BLaER1 (cell line): ENCODE measurements at regions not wholly inside any gene's neighbourhood (a gene's known extent, or its start where the extent isn't known, plus 50 kb on each side); places are given as distances from the start of the nearest gene placed in this dataset.
A peak's percentile ranks its signal among the peaks of the same experiment; 100 is the strongest.

ENCODE experiments used
- H3K27ac ChIP-seq: shearing (Covaris generic); formaldehyde crosslinking; 2 replicates; pipeline ENCODE4 v1.8.1; 2022
- H3K27me3 ChIP-seq: shearing (Covaris generic); formaldehyde crosslinking; 2 replicates; pipeline ENCODE4 v1.8.1; 2022
- H3K36me3 ChIP-seq: shearing (Covaris generic); formaldehyde crosslinking; 2 replicates; pipeline ENCODE4 v1.8.1; 2022
- H3K4me1 ChIP-seq: shearing (Covaris generic); formaldehyde crosslinking; 2 replicates; pipeline ENCODE4 v1.8.1; 2022
- H3K4me2 ChIP-seq: shearing (Covaris generic); formaldehyde crosslinking; 2 replicates; pipeline ENCODE4 v1.8.1; 2022
- H3K4me3 ChIP-seq: shearing (Covaris generic); formaldehyde crosslinking; 2 replicates; pipeline ENCODE4 v1.8.1; 2022
- H3K9ac ChIP-seq: shearing (Covaris generic); formaldehyde crosslinking; 2 replicates; pipeline ENCODE4 v1.8.1; 2022
- H3K9me3 ChIP-seq: shearing (Covaris generic); formaldehyde crosslinking; 2 replicates; pipeline ENCODE4 v1.8.1; 2022
- H4K20me1 ChIP-seq: shearing (Covaris generic); formaldehyde crosslinking; 2 replicates; pipeline ENCODE4 v1.8.1; 2022
- Cebpa-rat ChIP-seq: shearing (Covaris generic); IDR thresholded peaks from 2 replicates; pipeline ENCODE4 v1.8.1; 2022

- no peak for TF ChIP-seq Cebpa-rat
- H3K27ac ChIP-seq = no peak overlapping the region
- no peaks in the 10 kb centered on the region for H3K27me3 ChIP-seq
- no peaks in the 10 kb centered on the region for H4K20me1 ChIP-seq
- H3K9me3 ChIP-seq = no peaks in the 10 kb centered on the region
- no peak overlapping the region for H3K9ac ChIP-seq
- H3K4me1 ChIP-seq = peaks cover 31% of the 10 kb centered on the region
- H3K4me2 ChIP-seq = no peak overlapping the region
- no peak overlapping the region for H3K4me3 ChIP-seq
- no peaks in the 10 kb centered on the region for H3K36me3 ChIP-seq
Observed at GRCh38 chr18:45439851-45440645, 175.2 kb upstream of the SLC14A2 start.

GRCh38 chr18:45441110-45441847, 174.0 kb upstream of the SLC14A2 start:
- Histone ChIP-seq H3K27me3 (no peaks in the 10 kb centered on the region), H3K9me3 (no peaks in the 10 kb centered on the region), H3K9ac (no peak overlapping the region), H3K27ac (no peak overlapping the region), H4K20me1 (no peaks in the 10 kb centered on the region), H3K36me3 (no peaks in the 10 kb centered on the region), H3K4me2 (no peak overlapping the region), H3K4me1 (peaks cover 19% of the 10 kb centered on the region), H3K4me3 (no peak overlapping the region)
- TF ChIP-seq Cebpa-rat = no peak

- no peak for TF ChIP-seq Cebpa-rat
- H3K36me3 ChIP-seq = no peaks in the 10 kb centered on the region
- no peak overlapping the region for H3K4me3 ChIP-seq
- no peak overlapping the region for H3K9ac ChIP-seq
- peaks cover 7% of the 10 kb centered on the region; the same call in 1 of the 2 replicates for H3K4me1 ChIP-seq
- H3K9me3 ChIP-seq = no peaks in the 10 kb centered on the region
- no peaks in the 10 kb centered on the region for H4K20me1 ChIP-seq
- H3K4me2 ChIP-seq = no peak overlapping the region
- no peak overlapping the region for H3K27ac ChIP-seq
- H3K27me3 ChIP-seq = no peaks in the 10 kb centered on the region
Observed at GRCh38 chr18:45444040-45444439, 171.2 kb upstream of the SLC14A2 start.

GRCh38 chr18:45447355-45448265, 167.7 kb upstream of the SLC14A2 start:
- Histone ChIP-seq H3K9me3 (no peaks in the 10 kb centered on the region), H3K9ac (no peak overlapping the region), H3K27me3 (no peaks in the 10 kb centered on the region), H3K4me1 (peaks cover 13% of the 10 kb centered on the region), H3K27ac (no peak overlapping the region), H4K20me1 (no peaks in the 10 kb centered on the region), H3K36me3 (no peaks in the 10 kb centered on the region), H3K4me3 (no peak overlapping the region), H3K4me2 (peak overlapping the region; percentile 33)
- no peak for TF ChIP-seq Cebpa-rat

GRCh38 chr18:45448871-45449270, 166.4 kb upstream of the SLC14A2 start:
- Histone ChIP-seq H3K36me3 (no peaks in the 10 kb centered on the region), H3K27ac (no peak overlapping the region), H3K4me3 (no peak overlapping the region), H3K27me3 (no peaks in the 10 kb centered on the region), H3K4me1 (peaks cover 13% of the 10 kb centered on the region), H3K4me2 (no peak overlapping the region), H3K9ac (no peak overlapping the region), H3K9me3 (no peaks in the 10 kb centered on the region), H4K20me1 (no peaks in the 10 kb centered on the region)
- TF ChIP-seq Cebpa-rat = no peak

GRCh38 chr18:45449418-45450227, 165.7 kb upstream of the SLC14A2 start:
- H3K27me3 ChIP-seq = no peaks in the 10 kb centered on the region
- no peaks in the 10 kb centered on the region for H3K9me3 ChIP-seq
- H3K4me2 ChIP-seq = no peak overlapping the region
- H3K4me3 ChIP-seq = no peak overlapping the region
- no peak overlapping the region for H3K9ac ChIP-seq
- peaks cover 13% of the 10 kb centered on the region for H3K4me1 ChIP-seq
- H3K36me3 ChIP-seq = no peaks in the 10 kb centered on the region
- H4K20me1 ChIP-seq = no peaks in the 10 kb centered on the region
- TF ChIP-seq Cebpa-rat = no peak
- H3K27ac ChIP-seq = no peak overlapping the region

GRCh38 chr18:45456090-45457021, 158.9 kb upstream of the SLC14A2 start:
- peaks cover 30% of the 10 kb centered on the region for H3K4me1 ChIP-seq
- no peak overlapping the region for H3K4me3 ChIP-seq
- no peaks in the 10 kb centered on the region for H3K9me3 ChIP-seq
- no peaks in the 10 kb centered on the region for H3K27me3 ChIP-seq
- H3K36me3 ChIP-seq = no peaks in the 10 kb centered on the region
- H3K9ac ChIP-seq = no peak overlapping the region
- peak overlapping the region; percentile 86 for H3K4me2 ChIP-seq
- TF ChIP-seq Cebpa-rat = no peak
- no peaks in the 10 kb centered on the region for H4K20me1 ChIP-seq
- H3K27ac ChIP-seq = peak overlapping the region; percentile 66

- no peaks in the 10 kb centered on the region for H3K27me3 ChIP-seq
Observed at GRCh38 chr18:45458033-45458432, 157.2 kb upstream of the SLC14A2 start.

More at GRCh38 chr18:45458033-45458432, 157.2 kb upstream of the SLC14A2 start:
- 0 out of 2 replicates have a peak overlapping the region, but pooled peaks have one; percentile 2 for H3K4me2 ChIP-seq
- no peak overlapping the region for H3K4me3 ChIP-seq
- H4K20me1 ChIP-seq = no peaks in the 10 kb centered on the region
- no peak overlapping the region for H3K9ac ChIP-seq
- H3K27ac ChIP-seq = no peak overlapping the region
- H3K9me3 ChIP-seq = no peaks in the 10 kb centered on the region
- no peaks in the 10 kb centered on the region for H3K36me3 ChIP-seq
- peaks cover 30% of the 10 kb centered on the region for H3K4me1 ChIP-seq
- no peak for TF ChIP-seq Cebpa-rat
